ENCODE measurements at regions not wholly inside any gene's neighbourhood (a gene's known extent, or its start where the extent isn't known, plus 50 kb on each side); places are given as distances from the start of the nearest gene placed in this dataset.
"Not testable (repeated sequence)": the region's sequence is repeated elsewhere in the genome, so short reads cannot be mapped to it uniquely, and the experiment has no call there.

DNA sequence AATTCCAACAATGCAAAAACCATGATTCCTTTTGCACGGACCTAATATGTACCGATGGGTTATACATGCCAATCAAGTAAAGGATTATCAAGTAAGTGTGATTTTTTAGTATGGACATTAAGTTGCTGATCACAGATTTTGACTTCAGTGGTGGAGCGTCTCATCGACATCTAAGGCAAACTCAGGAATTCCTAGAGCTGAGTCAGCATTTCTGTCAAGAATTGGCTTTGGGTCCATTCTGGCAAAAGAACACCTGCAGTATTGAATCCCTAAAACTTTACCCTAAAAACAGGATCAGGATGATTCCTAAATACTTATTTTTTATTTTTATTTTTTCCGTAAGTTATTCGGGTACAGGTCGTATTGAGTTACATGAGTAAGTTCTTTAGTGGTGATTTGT lies 83.6 kb downstream of the HPGD start:
- DNase-seq, result no peak

DNA sequence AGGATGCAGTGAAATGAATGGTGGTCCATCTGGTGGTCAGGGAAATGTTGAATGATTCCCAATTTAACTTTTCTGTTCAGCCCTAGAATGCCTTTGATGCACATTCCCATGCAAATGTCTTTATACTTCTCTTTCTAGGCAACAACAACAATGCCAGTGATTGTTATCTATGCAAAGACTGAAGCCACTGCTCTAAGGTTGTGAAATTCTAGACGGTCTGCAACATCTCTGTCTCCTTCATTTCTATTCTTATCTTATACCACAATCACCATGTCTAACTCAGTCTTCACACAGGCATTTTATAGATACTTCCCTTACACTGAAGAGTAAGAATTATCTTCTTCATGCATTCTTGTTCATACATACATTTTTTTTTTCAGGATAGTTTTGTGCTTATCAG lies 84.5 kb downstream of the HPGD start:
- DNase-seq, result no peak

DNA sequence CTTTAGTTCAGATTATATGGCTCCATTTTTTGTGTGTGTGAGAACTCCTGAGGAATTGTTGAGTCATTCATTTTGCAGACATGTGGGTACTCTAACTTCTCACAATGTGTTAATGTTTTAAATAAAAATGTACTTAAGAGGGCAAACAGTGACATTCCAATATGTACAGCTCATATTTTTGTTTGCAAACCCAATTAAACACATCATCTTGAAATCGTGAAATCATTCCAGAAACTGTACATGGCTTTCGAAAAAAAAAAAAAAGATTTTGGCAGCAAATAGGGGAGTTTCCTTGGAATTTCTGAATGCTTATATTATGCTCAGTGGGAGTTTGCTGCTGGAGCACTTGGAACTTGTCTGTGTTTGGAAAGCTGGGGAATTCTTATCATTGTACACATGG lies 85.0 kb downstream of the HPGD start:
- DNase-seq, result no peak

DNA sequence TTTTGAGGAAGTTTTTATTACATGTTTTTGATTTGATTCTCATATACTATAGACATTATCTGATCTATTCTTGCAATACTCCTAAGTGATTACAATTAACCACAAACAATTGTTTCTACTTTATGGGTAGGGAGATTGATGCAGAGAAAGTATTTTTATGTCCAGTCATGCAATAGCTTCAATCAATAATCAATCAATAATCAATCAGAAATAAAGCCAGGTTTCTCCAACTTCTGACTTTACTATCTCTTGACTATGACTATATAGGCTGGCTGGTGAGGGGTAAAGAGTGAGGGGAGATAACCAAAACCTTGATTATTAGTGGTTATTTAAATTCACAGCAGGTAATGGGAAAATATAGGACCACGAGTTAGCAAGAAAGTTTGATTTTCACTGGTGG lies 85.9 kb downstream of the HPGD start:
- DNase-seq, result no peak

DNA sequence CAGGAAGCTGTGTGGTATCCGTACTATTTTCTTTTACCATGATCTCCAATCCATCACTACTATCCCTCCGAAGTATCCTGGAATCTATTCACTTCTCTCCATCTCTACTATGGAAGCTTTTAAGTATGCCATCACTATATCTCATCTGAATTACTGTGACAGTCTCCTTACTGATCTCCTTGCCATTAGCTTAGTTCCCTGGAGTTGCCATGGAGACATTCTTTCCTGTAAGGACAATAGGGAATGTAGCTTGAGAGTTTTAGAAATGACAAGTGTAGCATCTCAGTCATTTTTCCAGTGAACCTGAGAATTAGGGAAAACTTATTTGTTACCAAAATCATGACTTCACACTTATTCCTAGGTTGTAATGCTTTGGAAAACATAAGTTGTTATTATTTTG lies 86.3 kb downstream of the HPGD start:
- no peak for DNase-seq

DNA sequence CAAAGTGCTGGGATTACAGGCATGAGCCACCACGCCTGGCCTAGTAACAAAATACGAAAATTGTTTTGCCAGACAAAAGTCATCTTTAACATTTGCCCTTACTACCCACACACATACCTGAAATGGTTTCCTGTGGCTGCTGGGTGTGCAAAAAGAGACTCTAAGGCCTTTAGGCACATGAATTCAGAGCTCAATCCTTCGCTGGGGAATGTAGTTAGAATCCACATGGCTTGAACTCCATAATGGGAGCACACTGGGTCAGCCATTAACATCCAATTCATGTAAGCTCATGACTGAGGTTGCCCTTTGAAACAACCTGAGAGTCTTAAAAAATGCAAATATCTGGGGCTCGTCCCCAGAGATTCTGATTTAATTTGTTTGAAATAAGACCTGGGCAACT lies 87.8 kb downstream of the HPGD start:
- DNase-seq, result no peak

DNA sequence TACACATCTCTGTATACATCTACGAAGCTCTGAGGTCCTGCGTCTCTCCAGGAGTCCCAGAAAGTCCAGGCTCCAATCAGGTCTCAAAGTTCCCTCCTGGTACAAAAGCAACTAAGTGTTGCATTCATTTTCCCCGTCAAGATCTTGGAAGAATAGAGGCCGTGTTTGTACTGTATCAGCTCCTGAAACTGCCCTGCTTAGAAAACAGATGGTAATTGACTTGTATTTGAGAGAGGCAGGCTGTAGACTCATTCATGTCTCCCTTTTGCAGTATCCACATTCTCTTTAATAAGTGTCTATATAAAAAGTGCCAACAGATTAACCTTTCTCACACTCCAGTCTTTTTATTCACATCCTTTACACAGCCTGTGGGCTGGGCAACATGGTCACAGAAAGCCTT lies 91.7 kb downstream of the HPGD start:
- DNase-seq, result no peak

DNA sequence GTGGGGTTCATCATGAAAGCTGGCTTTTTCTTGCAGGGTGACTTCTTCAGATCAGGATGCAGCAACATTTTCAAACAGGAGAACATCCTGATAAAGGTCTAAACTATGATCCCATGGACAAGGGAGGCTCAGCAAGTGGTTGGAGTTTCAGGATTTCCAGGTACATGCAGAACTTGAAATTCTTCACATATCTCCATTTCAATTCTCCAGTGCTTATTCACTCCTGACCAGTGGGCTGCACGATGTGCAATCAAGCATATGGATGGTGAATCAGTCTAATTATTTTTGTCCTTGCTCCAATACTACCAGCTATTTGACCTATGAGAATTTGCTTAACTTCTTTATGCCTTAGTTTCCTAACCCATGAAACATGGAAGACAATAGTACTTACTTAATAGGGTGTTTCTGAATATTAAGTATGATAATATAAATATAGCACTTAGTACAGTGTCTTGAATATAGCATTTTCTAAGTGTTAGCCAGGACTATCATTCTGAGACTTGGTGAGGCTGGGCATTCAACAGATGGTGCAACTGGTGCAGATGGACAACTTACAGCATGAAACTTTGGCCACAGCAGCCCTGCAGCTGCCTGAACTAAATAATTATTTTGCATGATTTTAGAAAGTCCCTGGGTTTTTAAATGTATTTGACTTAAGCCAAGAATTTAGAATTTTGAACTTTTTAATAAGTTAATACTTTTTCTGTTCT lies 92.4 kb downstream of the HPGD start:
- no peak for DNase-seq

DNA sequence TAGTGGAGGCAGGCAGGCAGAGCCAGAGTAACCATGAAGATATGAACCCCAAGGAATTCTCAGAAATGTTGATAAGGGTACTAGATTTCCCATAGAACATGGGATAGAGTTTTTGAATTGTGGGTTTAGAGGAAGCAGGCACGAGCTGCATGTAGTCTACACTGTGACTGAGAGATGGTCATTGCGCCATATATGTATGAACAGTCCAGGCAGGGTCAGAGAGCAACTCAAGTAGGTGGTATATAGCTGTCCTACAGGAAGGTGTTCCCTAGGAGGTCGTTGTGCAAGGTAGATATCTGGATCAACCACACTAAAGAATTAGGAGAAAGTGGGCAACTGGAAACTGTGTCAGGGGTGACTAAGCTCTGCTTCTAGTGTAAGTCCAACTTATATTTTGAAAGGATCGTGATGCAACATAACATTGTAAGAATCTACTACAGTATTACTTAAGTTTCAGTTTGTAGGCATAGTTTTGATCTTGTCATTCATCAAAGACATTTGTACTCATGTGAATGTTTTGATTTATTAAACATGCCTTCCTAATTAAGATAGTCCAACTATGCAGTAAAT lies 94.6 kb downstream of the HPGD start:
- no peak for DNase-seq

DNA sequence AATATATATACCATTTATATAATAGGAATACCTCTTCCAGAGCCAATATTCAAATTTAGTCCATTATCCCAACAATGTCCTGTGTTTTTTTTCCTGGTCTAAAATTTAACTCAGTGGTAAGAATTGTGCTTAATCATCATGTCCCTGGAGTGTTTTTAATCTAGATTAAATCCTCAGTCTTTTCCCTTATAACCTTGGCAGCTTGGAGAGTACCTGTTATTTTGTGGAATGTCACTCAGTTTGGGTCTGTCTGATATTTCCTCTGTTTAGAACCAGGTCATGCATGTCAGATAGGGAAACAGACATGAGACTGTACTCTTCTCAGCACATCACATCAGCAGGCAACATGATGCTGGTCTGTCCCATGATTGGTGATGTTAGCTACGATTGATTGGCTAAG lies 96.6 kb downstream of the HPGD start:
- DNase-seq, result no peak

DNA sequence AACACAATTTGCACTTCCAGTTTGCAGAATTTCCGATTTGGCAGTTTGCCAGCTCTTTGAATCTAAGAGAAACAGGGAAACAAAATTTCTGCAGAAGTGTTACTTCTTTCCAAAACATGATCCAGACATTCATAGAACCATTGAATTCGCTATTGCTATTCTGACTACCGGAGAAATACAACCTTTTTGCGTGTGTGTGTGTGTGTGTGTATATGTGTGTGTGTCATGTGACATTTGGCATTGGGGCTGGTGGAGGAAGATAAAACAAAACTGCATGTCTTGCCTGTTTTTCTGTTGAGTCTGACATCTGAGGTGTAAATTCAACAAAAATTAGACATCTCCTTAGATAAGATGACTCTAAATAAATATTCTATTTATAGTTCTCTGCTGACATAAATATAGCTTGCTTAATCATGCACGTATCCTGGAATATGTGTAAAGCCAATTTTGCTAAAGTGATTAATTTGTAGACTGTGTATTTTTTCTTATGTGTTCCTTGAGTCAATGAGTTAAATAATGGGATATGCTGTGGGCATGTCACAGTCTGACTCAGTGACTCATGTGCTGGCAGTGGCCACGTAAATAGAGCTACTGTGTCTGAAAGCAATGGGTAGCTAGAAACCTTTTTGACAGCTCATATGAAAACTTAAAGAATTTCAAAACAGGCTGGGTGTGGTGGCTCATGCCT lies 98.9 kb downstream of the HPGD start:
- DNase-seq, result peak in 1 of 5 donors; percentile 5

DNA sequence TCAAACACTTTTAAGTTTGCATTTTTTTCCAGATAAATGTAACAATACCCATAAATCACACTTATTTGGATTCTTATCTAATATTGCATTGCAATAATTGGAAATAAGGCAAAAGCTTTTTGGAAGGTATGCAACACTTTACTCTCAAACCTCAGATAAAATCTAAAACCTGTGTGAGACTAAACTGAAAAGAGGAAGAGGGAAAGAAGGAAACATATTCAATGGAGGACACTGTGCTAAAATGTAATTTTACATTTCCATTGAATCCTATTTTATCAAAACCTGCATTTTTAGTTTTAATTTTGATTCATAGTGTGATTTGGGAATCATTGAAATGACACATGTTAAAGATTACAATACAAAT lies 99.4 kb downstream of the HPGD start:
- no peak for DNase-seq

DNA sequence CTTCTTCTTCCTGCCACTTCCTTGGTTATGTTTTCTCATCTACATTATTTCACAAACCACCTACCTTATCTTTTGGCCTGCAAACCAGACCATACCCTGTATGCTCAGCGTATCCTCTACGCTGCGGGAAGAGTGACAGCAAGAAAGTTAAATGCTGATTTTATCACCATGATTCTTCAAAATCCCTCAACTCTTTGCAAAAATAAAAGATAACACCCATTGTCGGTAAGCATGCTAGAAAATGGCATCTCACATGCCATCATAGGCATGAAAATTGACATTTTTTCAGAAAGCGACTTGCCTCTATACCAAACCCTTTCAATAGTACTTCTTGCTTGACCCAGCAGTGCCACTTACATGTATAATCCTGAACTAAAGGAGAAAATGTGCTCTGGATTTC lies 102.0 kb downstream of the HPGD start:
- no peak for DNase-seq

DNA sequence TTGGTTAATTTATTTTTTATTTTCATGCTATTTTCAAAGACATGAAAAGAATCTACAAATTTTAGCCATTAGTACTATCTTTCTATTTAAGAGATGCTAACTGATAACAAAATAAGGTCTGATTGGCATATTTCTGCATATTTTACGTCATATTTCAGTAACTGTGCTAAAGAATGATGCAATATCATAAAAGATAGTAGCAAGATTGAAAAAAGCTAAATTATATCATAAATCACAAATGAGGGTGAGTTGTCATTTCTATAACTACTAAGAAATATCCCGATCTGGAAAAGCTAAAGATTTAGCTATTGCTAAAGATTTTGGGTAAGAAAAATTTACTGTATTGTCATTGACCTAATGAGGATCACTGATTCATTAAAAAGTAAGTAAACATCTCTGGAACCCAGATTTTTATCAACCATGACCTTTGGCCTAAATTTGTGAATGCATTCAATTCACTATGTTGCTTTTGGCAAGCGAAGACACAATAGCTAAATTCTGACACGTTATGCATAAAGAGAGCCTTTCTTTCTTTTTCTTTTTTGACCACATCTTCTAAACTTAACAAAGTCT lies 103.6 kb downstream of the HPGD start:
- DNase-seq, result no peak

DNA sequence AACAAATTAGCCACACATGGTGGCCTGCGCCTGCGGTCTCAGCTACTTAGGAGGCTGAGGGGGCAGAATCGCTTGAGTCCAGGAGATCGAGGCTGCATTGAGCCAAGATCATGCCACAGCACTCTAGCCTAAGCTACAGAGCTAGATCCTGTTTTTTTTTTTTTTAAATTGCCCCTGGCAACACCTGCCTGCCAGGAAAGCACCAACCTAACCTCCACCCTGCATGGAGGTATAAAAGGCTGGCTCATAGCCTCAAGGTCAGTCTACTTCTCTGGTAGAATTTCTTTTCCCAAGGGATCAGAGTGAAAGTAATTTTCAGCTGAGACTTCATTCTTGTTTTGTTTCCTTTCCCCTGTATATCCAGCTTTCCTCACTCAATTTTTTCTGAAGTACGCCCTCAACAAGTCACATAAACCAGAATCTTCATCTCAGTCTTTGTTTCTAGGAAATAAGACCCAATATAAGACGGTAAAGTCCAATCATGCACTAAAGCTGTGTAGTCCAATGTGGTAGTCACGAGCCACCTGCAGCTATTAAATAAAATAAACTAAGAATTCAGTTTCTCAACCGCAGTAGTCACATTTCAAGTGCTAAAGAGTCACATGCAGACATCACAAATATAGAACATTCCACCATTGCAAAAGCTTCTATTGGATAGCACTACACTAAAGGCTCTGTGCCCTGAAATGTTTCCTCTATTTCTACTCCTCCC lies 113.3 kb downstream of the HPGD start:
- DNase-seq, result no peak

DNA sequence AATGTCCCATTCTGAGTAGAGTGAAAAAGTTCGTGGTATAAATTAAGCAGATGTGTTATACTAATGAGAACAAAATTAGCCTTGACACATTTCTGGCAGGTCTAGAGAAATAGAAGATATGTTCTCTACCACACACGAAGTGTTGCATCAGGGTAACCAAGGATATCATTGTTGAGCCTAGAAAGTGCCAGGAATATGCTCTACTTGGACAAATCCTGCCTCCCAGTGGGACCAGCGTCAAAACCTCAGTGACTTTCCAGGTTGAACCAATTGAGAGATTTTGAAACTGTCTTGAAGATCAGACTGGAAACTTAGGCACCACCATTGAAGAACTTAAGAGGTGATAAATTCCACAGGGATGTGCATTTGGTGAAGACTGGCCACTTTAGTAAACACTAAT lies 115.9 kb downstream of the HPGD start:
- DNase-seq, result no peak

DNA sequence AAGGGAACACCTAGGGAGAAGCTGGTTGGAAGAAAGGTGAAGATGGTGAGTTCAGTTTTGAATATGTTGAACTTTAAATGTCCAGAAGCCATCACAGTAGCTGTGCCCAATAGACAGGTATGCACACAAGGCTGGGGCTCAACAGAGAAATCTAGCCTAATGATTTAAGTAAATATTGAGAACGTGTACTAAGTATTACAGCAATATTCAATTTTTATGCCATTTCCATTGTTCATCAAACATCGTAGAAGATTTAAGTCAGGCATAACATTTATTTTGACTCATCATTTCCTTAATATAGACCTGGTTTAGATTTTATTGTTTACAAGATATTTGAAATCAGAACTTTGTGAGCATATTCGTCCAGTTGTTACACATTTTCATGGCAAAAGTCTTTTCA lies 116.4 kb downstream of the HPGD start:
- no peak for DNase-seq

DNA sequence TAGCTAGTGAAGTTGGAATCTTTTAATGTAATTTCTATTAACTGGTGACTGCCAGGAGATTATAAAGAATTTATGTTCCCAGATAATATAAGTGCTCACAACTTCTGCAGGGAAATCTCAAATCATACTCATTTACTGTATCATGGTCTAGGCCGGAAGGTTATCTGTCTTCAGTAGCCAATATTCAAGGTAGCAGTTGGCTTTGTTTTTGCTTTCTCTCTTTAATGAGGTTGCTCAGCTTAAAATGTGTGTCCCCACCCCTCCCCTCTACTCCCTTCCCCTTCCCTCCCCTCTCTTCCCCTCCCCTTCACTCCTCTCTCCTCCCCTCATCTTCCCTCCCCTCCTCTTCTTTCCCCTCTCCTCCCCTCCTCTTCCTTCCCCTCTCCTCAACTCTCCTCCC lies 117.6 kb downstream of the HPGD start:
- no peak for DNase-seq

DNA sequence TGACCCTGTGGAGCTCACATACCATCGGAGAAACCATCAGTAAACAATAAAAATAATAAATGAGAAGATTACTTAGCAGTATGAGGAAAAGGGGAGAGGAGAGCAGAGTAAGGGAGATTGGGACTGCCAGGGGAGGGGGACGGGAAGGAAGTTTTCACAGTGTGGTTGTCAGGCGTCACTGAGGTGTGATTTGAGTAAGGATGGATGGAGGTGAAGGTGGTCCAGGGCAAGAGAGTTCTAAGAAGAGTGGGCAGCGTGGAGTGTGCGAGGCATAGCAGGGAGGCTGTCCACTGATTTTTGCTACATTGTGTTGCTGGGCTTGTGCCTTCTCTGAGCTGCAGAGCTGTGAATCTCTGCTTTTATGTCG lies 119.1 kb downstream of the HPGD start:
- DNase-seq, result no peak

DNA sequence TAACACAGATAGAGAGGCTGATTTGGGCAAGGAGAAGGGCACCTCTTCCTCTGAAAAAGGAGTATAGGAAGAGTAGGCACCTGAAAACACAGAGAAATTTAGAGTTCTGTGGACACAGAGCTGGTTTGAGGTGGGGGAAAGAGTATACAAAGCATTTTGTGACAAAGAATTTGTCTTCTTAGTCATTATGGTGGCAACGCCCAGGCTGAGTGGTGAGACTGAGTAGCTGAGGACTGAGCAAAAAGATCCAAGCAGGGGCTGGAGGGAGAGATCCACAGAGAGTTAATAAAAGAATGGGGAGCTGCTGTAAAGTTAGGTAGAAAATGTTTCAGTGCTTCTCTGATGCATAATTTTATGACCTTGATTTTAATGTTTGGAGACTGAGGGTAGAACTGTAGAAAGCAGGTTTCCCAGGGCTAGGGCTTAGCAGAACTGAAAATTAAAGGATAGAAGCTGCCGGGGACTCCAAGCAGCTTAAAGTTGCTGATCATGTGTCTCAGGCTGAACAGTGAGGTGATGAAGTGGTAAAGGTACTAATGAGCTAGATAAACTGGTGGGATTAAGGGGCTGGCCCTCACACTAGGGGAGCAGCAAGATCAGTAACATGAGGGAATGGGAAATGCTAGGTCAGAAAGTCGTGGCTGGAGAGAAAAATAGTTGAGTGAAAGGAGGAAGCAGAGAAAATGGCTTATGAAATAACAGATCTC lies 118.9 kb downstream of the CEP44 start:
- no peak for DNase-seq

DNA sequence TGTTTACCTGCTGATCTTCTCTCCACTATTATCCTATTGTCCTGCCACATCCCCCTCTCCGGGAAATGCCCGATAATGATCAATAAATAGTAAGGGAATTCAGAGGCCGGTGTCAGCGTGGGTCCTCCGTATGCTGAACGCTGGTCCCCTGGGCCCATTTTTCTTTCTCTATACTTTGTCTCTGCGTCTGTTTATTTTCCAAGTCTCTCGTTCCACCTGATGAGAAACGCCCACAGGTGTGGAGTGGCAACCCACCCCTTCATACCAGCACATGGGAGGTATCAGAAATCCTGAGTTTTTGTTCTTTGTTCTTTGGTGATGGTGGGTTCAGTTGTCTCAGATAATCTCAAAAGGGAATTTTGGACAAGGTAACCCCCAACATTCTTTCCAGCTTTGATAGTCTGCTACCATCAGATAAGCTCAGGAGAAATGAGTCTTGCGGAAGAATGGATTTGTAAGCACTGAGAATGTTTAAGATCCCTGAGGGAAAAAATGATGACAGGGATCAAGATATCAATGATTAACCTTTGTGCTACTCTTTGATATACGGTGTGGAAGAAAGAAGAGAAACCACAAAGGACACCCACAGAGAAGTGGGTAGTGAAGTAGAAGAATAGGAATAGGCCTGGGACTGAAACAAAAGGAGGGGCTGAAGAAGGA lies 117.9 kb downstream of the CEP44 start:
- DNase-seq, result no peak

DNA sequence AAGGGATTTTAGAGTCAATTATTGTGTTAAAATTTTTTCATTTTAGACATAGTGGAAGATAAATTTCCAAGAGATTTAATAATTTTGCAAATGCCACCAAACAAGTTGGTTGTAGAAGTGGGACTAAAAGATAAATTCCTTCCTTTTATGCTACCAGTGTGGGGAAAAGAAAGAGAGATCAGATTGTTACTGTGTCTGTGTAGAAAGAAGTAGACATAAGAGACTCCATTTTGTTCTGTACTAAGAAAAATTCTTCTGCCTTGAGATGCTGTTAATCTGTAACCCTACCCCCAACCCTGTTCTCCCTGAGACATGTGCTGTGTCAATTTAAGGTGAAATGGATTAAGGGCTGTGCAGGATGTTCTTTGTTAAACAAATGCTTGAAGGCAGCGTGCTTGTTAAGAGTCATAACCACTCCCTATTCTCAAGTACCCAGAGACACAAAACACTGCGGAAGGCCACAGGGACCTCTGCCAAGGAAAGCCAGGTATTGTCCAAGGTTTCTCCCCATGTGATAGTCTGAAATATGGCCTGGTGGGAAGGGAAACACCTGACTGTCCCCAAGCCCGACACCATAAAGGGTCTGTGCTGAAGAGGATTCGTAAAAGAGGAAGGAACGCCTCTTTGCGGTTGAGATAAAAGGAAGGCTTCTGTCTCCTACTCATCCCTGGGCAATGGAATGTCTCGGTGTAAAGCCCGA lies 117.0 kb downstream of the CEP44 start:
- not testable (repeated sequence) for DNase-seq

Data from T-helper 1 cell (primary cell).